GM23338 (cell line): ENCODE measurements at regions not wholly inside any gene's neighbourhood (a gene's known extent, or its start where the extent isn't known, plus 50 kb on each side); places are given as distances from the start of the nearest gene placed in this dataset.

Experiments
- ATAC-seq: fragments of 200-7000 bp; cut with Tn5 transposase; 3 replicates; pipeline ENCODE4 v1.9.1; 2020
- DNase-seq: peaks from one replicate; pipeline ENCODE4 v3.0.0-alpha.2; 2015; ENCODE audit warnings: low spot score
- H2AFZ ChIP-seq: fragments of 200-600 bp; sonication (generic); 2 replicates; pipeline ENCODE4 v1.8.0; 2016; ENCODE audit warnings: antibody characterized with exemption, mild to moderate bottlenecking, moderate library complexity
- H3F3A ChIP-seq: fragments of 200-600 bp; sonication (generic); replicated peaks from 2 replicates; pipeline ENCODE4 v1.8.0; 2017; ENCODE audit warnings: antibody characterized with exemption, mixed run types, low read depth
- H3K27ac ChIP-seq: fragments of 200-600 bp; sonication (generic); 2 replicates; pipeline ENCODE4 v1.6.1; 2016; ENCODE audit warnings: low read depth
- H3K27me3 ChIP-seq: fragments of 200-600 bp; sonication (generic); 2 replicates; pipeline ENCODE4 v1.8.0; 2016; ENCODE audit warnings: mild to moderate bottlenecking, mixed run types, moderate library complexity; ENCODE audit not compliant: insufficient read depth
- H3K36me3 ChIP-seq: fragments of 200-600 bp; sonication (generic); 2 replicates; pipeline ENCODE4 v1.8.0; 2016; ENCODE audit warnings: mild to moderate bottlenecking; ENCODE audit not compliant: insufficient read depth
- H3K4me1 ChIP-seq: fragments of 200-600 bp; sonication (generic); 2 replicates; pipeline ENCODE4 v1.8.0; 2016; ENCODE audit warnings: mild to moderate bottlenecking, moderate library complexity; ENCODE audit not compliant: insufficient read depth
- H3K4me2 ChIP-seq: fragments of 200-600 bp; sonication (generic); 2 replicates; pipeline ENCODE4 v1.7.1; 2017; ENCODE audit warnings: mixed run types
- H3K4me3 ChIP-seq: fragments of 200-600 bp; sonication (generic); 2 replicates; pipeline ENCODE4 v1.6.1; 2016; ENCODE audit warnings: mixed run types
- H3K79me2 ChIP-seq: fragments of 200-600 bp; sonication (generic); replicated peaks from 2 replicates; pipeline ENCODE4 v1.8.0; 2017; ENCODE audit warnings: mild to moderate bottlenecking; ENCODE audit not compliant: insufficient read depth
- H3K9me2 ChIP-seq: fragments of 200-600 bp; sonication (generic); 2 replicates; pipeline ENCODE4 v1.8.0; 2017; ENCODE audit not compliant: insufficient read depth
- H4K20me1 ChIP-seq: fragments of 200-600 bp; sonication (generic); replicated peaks from 2 replicates; pipeline ENCODE4 v1.8.0; 2017; ENCODE audit warnings: mild to moderate bottlenecking; ENCODE audit not compliant: insufficient read depth
- H3K27ac Mint-ChIP-seq: 2 replicates; pipeline ENCODE4 v1.8.0; 2020; ENCODE audit warnings: inconsistent platforms, mild to moderate bottlenecking, moderate library complexity, mixed read lengths
- H3K27me3 Mint-ChIP-seq: 3 replicates; pipeline ENCODE4 v1.8.0; 2022; ENCODE audit warnings: low read depth, mild to moderate bottlenecking, moderate library complexity, mixed read lengths, inconsistent platforms; ENCODE audit not compliant: insufficient read depth, poor library complexity
- H3K36me3 Mint-ChIP-seq: 3 replicates; pipeline ENCODE4 v1.8.0; 2021; ENCODE audit warnings: low read depth, mild to moderate bottlenecking, inconsistent platforms, moderate library complexity, mixed read lengths
- H3K4me1 Mint-ChIP-seq: 3 replicates; pipeline ENCODE4 v1.8.0; 2020; ENCODE audit warnings: mild to moderate bottlenecking, inconsistent platforms, mixed read lengths
- H3K4me3 Mint-ChIP-seq: 3 replicates; pipeline ENCODE4 v1.8.0; 2021; ENCODE audit warnings: moderate library complexity, mild to moderate bottlenecking, inconsistent platforms, mixed read lengths
- H3K9me3 Mint-ChIP-seq: 3 replicates; pipeline ENCODE4 v1.8.0; 2020; ENCODE audit warnings: moderate library complexity, mild to moderate bottlenecking, inconsistent platforms, mixed read lengths
- CTCF ChIP-seq, 2 experiments: fragments of 200-600 bp in 1 of 2; sonication (generic) in 1 of 2; conservative IDR thresholded peaks; 2 replicates each; pipeline versions ENCODE4 v1.5.1 to v1.6.1; 2016 to 2017; ENCODE audit warnings: antibody characterized with exemption in 2 of 2, low read depth in 2 of 2, mild to moderate bottlenecking in 2 of 2, moderate library complexity in 1 of 2
- EZH2 ChIP-seq: fragments of 200-600 bp; sonication (generic); IDR thresholded peaks from one replicate; pipeline ENCODE4 v1.8.0; 2017; ENCODE audit warnings: antibody characterized with exemption, mild to moderate bottlenecking, low read depth; ENCODE audit not compliant: unreplicated experiment
- EZH2phosphoT487 ChIP-seq: fragments of 200-600 bp; sonication (generic); IDR thresholded peaks from one replicate; pipeline ENCODE4 v1.8.1; 2018; ENCODE audit warnings: antibody characterized with exemption; ENCODE audit not compliant: unreplicated experiment
- JUNB ChIP-seq: IDR thresholded peaks from one replicate; pipeline ENCODE4 v1.6.1; 2016; ENCODE audit warnings: antibody characterized with exemption; ENCODE audit not compliant: unreplicated experiment
- REST ChIP-seq: IDR thresholded peaks from one replicate; pipeline ENCODE4 v1.6.1; 2018; ENCODE audit warnings: antibody characterized with exemption; ENCODE audit not compliant: unreplicated experiment
- STAT1 ChIP-seq: IDR thresholded peaks from one replicate; pipeline ENCODE4 v1.6.1; 2016; ENCODE audit warnings: antibody characterized with exemption; ENCODE audit not compliant: unreplicated experiment
- ZNF114 ChIP-seq: fragments of 250-450 bp; sonication (Bioruptor Pico); IDR thresholded peaks from 2 replicates; pipeline ENCODE4 v1.5.0; 2020; ENCODE audit warnings: mild to moderate bottlenecking, moderate library complexity

GRCh38 chr5:124574521-124575436, 171.7 kb downstream of the ZNF608 start:
- Histone ChIP-seq H3K4me1 (peaks cover 44% of the 10 kb centered on the region), H2AFZ (no peak overlapping the region), H3K4me2 (no peak overlapping the region; the same call in 1 of the 2 replicates), H3F3A (no peaks in the 10 kb centered on the region), H3K79me2 (no peaks in the 10 kb centered on the region), H3K27ac (no peak overlapping the region), H3K4me3 (no peak overlapping the region), H3K36me3 (no peaks in the 10 kb centered on the region), H3K27me3 (no peaks in the 10 kb centered on the region), H4K20me1 (no peaks in the 10 kb centered on the region), H3K9me2 (no peaks in the 10 kb centered on the region)
- TF ChIP-seq JUNB (no peak), ZNF114 (CRISPR knock-in tag) (no peak), STAT1 (no peak), EZH2phosphoT487 (no peak), REST (no peak), EZH2 (no peak), CTCF (conservative IDR thresholded peaks at IDR 0.05; ENCODE audit: low read depth in 2 of 2) (no peak)
- Mint-ChIP-seq H3K9me3 (no peaks in the 10 kb centered on the region), H3K4me3 (no peak overlapping the region), H3K27me3 (peaks cover 4% of the 10 kb centered on the region), H3K36me3 (peaks cover 2% of the 10 kb centered on the region; the same call in 2 of the 3 replicates), H3K4me1 (peaks cover 47% of the 10 kb centered on the region), H3K27ac (no peak overlapping the region)
- DNase-seq: no peak
- no peak for ATAC-seq

- Mint-ChIP-seq H3K4me3 (no peak overlapping the region), H3K36me3 (no peaks in the 10 kb centered on the region), H3K27me3 (peaks cover 3% of the 10 kb centered on the region), H3K4me1 (peaks cover 42% of the 10 kb centered on the region), H3K27ac (no peak overlapping the region), H3K9me3 (no peaks in the 10 kb centered on the region)
- no peaks in the 10 kb centered on the region for H3K9me2 ChIP-seq
- H2AFZ ChIP-seq: no peak overlapping the region
- H3K4me3 ChIP-seq: no peak overlapping the region
- H3K36me3 ChIP-seq: no peaks in the 10 kb centered on the region
- no peaks in the 10 kb centered on the region for H3K79me2 ChIP-seq
- H3K4me2 ChIP-seq: 0 out of 2 replicates have a peak overlapping the region, but pooled peaks have one; percentile 23
- no peaks in the 10 kb centered on the region for H4K20me1 ChIP-seq
- no peak overlapping the region for H3K27ac ChIP-seq
- H3K4me1 ChIP-seq: peaks cover 44% of the 10 kb centered on the region
- H3K27me3 ChIP-seq: no peaks in the 10 kb centered on the region
- TF ChIP-seq STAT1: no peak
- ATAC-seq (peak; percentile 65), DNase-seq (no peak)
- H3F3A ChIP-seq: no peaks in the 10 kb centered on the region
Measured at GRCh38 chr5:124572971-124573370, 173.5 kb downstream of the ZNF608 start.
